ENCODE measurements at regions not wholly inside any gene's neighbourhood (a gene's known extent, or its start where the extent isn't known, plus 50 kb on each side); places are given as distances from the start of the nearest gene placed in this dataset.

DNA sequence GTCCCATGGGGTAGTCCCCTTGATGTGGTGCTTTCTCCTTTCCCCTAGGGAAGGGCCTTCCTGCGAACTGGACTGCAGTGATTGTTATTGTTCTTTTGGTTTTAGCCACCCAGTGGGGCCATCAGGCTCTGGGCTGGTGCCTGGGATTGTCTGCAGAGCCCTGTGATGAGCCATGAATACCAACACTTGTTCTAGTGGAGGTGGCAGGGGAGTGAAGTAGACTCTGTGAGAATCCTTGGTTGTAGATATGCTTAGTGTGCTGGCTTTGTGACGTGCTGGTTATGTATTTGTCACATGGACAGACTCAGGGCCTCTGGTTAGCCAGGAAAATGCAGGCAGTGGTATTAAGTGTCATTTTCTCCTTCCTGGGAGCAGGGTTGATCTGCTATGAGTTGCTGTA is 51.8 kb upstream of the NDUFB4 start:
- Histone ChIP-seq H3K4me3 (ENCODE audit: severe bottlenecking) (no peak overlapping the region), H3K27ac (ENCODE audit: poor library complexity, severe bottlenecking) (no peak overlapping the region), H3K36me3 (ENCODE audit: low read depth) (no peaks in the 10 kb centered on the region), H3K27me3 (ENCODE audit: insufficient read depth, poor library complexity, severe bottlenecking) (no peaks in the 10 kb centered on the region), H3K9me3 (ENCODE audit: severe bottlenecking) (no peaks in the 10 kb centered on the region), H3K4me1 (ENCODE audit: insufficient read depth, poor library complexity, severe bottlenecking) (no peaks in the 10 kb centered on the region)
- ATAC-seq (ENCODE audit: low read depth) (no peak), DNase-seq (ENCODE audit: low spot score) (no peak)
- TF ChIP-seq, protein P1, sequence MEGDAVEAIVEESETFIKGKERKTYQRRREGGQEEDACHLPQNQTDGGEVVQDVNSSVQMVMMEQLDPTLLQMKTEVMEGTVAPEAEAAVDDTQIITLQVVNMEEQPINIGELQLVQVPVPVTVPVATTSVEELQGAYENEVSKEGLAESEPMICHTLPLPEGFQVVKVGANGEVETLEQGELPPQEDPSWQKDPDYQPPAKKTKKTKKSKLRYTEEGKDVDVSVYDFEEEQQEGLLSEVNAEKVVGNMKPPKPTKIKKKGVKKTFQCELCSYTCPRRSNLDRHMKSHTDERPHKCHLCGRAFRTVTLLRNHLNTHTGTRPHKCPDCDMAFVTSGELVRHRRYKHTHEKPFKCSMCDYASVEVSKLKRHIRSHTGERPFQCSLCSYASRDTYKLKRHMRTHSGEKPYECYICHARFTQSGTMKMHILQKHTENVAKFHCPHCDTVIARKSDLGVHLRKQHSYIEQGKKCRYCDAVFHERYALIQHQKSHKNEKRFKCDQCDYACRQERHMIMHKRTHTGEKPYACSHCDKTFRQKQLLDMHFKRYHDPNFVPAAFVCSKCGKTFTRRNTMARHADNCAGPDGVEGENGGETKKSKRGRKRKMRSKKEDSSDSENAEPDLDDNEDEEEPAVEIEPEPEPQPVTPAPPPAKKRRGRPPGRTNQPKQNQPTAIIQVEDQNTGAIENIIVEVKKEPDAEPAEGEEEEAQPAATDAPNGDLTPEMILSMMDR (IDR thresholded peaks at IDR 0.05; ENCODE audit: poor library complexity, severe bottlenecking) = no peak

DNA sequence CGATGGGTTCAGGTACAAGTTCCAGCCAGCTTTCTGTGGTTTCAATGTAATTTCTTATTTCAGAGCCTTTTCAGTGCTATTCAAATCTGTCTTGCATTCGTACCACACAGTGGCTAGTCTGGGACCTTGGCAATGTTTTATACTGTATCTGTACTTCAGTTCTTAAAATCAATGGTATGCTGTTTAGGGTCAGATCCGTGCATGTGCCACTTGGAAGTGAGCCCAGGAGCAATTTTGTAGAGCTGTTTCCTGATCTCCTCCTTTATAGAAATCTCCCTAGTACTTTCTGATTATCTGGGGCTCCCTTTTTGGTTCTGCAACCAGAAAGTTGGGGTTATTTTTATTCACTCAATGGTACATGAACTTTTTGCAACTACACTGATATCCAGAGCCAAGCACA is 59.5 kb upstream of the NDUFB4 start:
- DNase-seq (ENCODE audit: low spot score) = no peak
- Histone ChIP-seq H3K27me3 (ENCODE audit: insufficient read depth, poor library complexity, severe bottlenecking) (no peaks in the 10 kb centered on the region), H3K4me1 (ENCODE audit: insufficient read depth, poor library complexity, severe bottlenecking) (no peaks in the 10 kb centered on the region), H3K4me3 (ENCODE audit: severe bottlenecking) (no peak overlapping the region), H3K9me3 (ENCODE audit: severe bottlenecking) (no peaks in the 10 kb centered on the region), H3K27ac (ENCODE audit: poor library complexity, severe bottlenecking) (no peak overlapping the region), H3K36me3 (ENCODE audit: low read depth) (no peaks in the 10 kb centered on the region)
- ATAC-seq (ENCODE audit: low read depth) = no peak
- TF ChIP-seq, protein P1 (IDR thresholded peaks at IDR 0.05; ENCODE audit: poor library complexity, severe bottlenecking) = no peak

DNA sequence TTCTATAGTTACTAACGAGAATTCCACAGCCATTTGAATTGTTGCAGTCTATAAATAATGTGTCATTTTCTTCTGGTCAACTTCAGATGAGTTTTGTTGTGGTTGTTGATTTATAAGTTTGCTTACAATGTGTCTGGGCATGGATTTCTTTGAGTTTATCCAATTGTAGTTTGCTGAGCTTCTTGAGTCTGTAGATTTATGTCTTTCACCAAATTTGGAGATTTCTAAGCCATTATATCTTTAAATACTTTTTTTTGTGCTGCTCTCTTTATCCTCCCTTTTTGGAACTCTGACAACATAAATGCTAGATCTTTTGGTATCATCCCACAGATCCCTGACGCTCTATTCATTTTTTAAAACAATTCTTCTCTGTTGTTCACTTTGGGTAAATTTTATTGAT is 63.2 kb upstream of the NDUFB4 start:
- H3K4me1 ChIP-seq (ENCODE audit: insufficient read depth, poor library complexity, severe bottlenecking) = no peaks in the 10 kb centered on the region
- no peaks in the 10 kb centered on the region for H3K36me3 ChIP-seq (ENCODE audit: low read depth)
- no peak for DNase-seq (ENCODE audit: low spot score)
- no peaks in the 10 kb centered on the region for H3K9me3 ChIP-seq (ENCODE audit: severe bottlenecking)
- no peak overlapping the region for H3K4me3 ChIP-seq (ENCODE audit: severe bottlenecking)
- H3K27ac ChIP-seq (ENCODE audit: poor library complexity, severe bottlenecking) = no peak overlapping the region
- TF ChIP-seq, protein P1 (IDR thresholded peaks at IDR 0.05; ENCODE audit: poor library complexity, severe bottlenecking) = no peak
- ATAC-seq (ENCODE audit: low read depth) = no peak
- H3K27me3 ChIP-seq (ENCODE audit: insufficient read depth, poor library complexity, severe bottlenecking) = no peaks in the 10 kb centered on the region

DNA sequence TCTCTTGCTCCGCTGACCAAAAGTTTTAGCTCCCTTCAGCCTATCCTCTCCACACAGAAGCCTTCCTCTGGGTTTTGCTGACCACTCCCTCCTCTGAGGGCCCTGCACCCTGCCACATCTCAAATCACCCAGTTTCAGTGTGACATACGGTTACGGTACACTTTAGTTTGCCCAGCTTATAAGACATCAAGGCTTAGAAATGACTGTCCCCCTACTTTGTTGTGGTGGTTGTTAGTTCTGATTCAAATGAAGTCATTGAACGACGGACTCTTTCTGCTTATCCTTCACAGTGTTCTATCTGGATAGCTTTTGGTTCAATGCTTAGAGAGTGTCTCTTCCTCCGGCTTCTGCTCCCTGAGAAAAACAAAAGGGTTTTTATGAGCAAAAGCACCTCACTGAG is 68.0 kb upstream of the NDUFB4 start:
- TF ChIP-seq, protein P1 (IDR thresholded peaks at IDR 0.05; ENCODE audit: poor library complexity, severe bottlenecking) = no peak

DNA sequence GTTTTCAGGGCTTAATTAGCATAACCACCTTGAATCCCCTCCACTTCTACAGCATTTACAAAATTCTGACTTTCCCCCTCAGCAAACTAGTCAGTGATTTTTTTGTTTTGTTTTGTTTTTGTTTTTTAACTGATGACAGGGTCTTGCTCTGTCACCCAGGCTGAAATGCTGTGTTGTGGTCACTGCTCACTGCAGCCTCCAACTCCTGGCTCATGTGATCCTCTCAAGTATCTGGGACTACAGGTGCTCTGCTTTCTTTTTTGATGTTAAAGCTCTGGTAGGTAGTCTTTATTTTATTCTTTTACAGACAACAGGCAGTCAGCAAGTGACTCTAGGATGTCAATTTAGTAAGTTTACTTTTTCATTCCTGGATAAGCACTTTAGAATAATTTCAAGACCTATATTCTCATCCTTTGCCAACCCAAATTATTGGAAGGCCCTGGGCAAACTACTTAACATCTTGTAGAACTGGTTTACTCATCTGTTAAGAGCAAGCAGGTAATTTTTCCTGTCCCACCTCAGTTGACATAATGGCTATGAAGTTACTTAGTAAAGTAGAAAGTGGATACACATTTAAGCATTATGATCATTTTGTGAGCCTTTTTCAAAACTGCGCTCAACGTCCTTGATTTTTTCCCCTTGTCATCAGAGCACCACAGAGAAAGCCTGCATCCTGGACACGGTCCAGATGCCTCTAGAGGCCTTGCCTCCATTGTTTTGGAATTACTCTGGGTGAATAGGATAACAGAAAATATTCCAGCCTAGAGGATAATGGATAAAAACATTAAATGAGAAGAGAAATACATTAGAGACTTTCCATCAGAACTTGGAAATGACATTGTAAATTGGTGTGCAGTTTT is 69.9 kb upstream of the NDUFB4 start:
- ATAC-seq (ENCODE audit: low read depth) = no peak
- Histone ChIP-seq H3K27me3 (ENCODE audit: insufficient read depth, poor library complexity, severe bottlenecking) (no peaks in the 10 kb centered on the region), H3K27ac (ENCODE audit: poor library complexity, severe bottlenecking) (no peak overlapping the region), H3K36me3 (ENCODE audit: low read depth) (no peaks in the 10 kb centered on the region), H3K4me1 (ENCODE audit: insufficient read depth, poor library complexity, severe bottlenecking) (no peaks in the 10 kb centered on the region), H3K9me3 (ENCODE audit: severe bottlenecking) (no peaks in the 10 kb centered on the region), H3K4me3 (ENCODE audit: severe bottlenecking) (no peak overlapping the region)
- DNase-seq (ENCODE audit: low spot score) = no peak
- TF ChIP-seq, protein P1 (IDR thresholded peaks at IDR 0.05; ENCODE audit: poor library complexity, severe bottlenecking) = no peak

More for the DNA sequence above, 68.0 kb upstream of the NDUFB4 start:
- H3K27me3 ChIP-seq (ENCODE audit: insufficient read depth, poor library complexity, severe bottlenecking) = no peaks in the 10 kb centered on the region
- no peak for DNase-seq (ENCODE audit: low spot score)
- H3K36me3 ChIP-seq (ENCODE audit: low read depth) = no peaks in the 10 kb centered on the region
- H3K27ac ChIP-seq (ENCODE audit: poor library complexity, severe bottlenecking) = no peak overlapping the region
- H3K4me1 ChIP-seq (ENCODE audit: insufficient read depth, poor library complexity, severe bottlenecking) = no peaks in the 10 kb centered on the region
- no peak for ATAC-seq (ENCODE audit: low read depth)
- no peaks in the 10 kb centered on the region for H3K9me3 ChIP-seq (ENCODE audit: severe bottlenecking)
- no peak overlapping the region for H3K4me3 ChIP-seq (ENCODE audit: severe bottlenecking)
